ENCODE measurements at regions not wholly inside any gene's neighbourhood (a gene's known extent, or its start where the extent isn't known, plus 50 kb on each side); places are given as distances from the start of the nearest gene placed in this dataset.
A peak's percentile ranks its signal among the peaks of the same experiment; 100 is the strongest.

DNA sequence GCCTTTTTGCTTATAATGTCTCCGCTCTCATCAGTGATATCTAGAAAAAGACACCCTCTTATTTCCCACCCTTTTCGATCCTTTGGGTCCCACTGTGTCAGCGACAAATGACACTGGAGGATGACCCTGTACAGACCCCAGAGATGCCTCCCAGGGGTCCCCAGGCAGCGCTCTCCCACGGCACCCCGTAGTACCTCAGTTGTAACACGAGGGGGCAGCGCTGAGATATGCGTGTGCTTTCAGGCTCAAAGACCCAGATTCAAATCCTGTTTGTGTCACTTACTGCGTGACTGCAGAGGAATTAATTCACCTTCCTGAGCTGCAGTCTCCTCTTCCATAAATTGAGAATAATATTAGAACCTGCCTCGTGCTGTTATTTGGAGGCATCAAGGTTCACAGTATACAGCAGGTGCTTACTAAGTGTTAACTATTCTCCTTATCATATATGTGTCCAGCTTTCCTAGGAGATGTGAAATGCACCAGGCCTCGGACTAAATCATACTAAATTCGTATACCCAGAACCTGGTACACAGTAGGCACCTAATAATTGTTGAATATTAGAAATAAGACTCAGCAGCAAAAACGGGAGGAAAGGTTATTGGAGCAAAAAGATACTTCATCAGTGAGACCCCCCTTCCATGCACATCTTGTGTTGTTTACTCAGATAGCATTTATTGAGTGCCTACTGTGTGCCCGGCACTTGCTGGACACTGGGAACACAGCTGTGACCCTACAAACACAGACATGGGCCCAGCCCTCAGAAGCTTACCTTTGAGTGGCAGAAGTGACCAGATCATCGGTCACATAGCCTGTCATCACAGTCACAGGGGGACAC is 99.9 kb downstream of the PHETA1 start:
- Histone ChIP-seq H2AFZ (ENCODE audit: low read depth) (no peak overlapping the region), H3K27ac (no peak overlapping the region), H4K20me1 (ENCODE audit: insufficient read depth) (no peaks in the 10 kb centered on the region), H3K4me1 (ENCODE audit: low read depth, poor library complexity, severe bottlenecking) (no peaks in the 10 kb centered on the region), H3K4me2 (no peak overlapping the region), H3K27me3 (ENCODE audit: insufficient read depth, low read depth) (no peaks in the 10 kb centered on the region), H3K36me3 (ENCODE audit: insufficient read depth) (no peaks in the 10 kb centered on the region), H3K9ac (no peak overlapping the region), H3K79me2 (ENCODE audit: insufficient read depth, low read depth) (no peaks in the 10 kb centered on the region), H3K4me3 (IDR thresholded peaks at IDR 0.05; ENCODE audit: insufficient read depth, low read depth, low read length) (no peak overlapping the region)
- TF ChIP-seq, protein P1, sequence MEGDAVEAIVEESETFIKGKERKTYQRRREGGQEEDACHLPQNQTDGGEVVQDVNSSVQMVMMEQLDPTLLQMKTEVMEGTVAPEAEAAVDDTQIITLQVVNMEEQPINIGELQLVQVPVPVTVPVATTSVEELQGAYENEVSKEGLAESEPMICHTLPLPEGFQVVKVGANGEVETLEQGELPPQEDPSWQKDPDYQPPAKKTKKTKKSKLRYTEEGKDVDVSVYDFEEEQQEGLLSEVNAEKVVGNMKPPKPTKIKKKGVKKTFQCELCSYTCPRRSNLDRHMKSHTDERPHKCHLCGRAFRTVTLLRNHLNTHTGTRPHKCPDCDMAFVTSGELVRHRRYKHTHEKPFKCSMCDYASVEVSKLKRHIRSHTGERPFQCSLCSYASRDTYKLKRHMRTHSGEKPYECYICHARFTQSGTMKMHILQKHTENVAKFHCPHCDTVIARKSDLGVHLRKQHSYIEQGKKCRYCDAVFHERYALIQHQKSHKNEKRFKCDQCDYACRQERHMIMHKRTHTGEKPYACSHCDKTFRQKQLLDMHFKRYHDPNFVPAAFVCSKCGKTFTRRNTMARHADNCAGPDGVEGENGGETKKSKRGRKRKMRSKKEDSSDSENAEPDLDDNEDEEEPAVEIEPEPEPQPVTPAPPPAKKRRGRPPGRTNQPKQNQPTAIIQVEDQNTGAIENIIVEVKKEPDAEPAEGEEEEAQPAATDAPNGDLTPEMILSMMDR (conservative IDR thresholded peaks at IDR 0.05; ENCODE audit: low read depth, low read length): peak; percentile 65

DNA sequence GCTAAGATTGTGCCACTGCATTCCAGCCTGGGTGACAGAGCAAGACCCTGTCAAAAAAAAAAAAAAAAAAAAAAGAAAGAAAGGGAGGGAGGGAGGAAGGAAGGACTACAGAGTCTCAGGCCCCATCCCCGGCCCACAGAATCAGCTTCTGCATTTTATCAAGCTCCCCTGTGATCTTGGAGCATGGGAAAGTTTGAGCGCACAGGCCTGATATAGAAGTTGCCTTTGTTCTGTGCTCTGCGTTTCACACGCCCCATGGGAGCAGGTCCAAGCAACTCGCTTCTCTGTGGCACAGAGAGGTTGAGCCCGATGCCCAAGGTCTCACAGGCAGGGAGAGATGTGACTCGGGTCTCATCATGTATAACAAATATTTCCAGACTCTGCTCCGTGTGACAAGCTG is 101.8 kb downstream of the PHETA1 start:
- Histone ChIP-seq H3K27me3 (ENCODE audit: insufficient read depth, low read depth) (no peaks in the 10 kb centered on the region), H2AFZ (ENCODE audit: low read depth) (no peak overlapping the region), H3K36me3 (ENCODE audit: insufficient read depth) (no peaks in the 10 kb centered on the region), H4K20me1 (ENCODE audit: insufficient read depth) (no peaks in the 10 kb centered on the region), H3K27ac (no peak overlapping the region), H3K4me3 (IDR thresholded peaks at IDR 0.05; ENCODE audit: insufficient read depth, low read depth, low read length) (no peak overlapping the region), H3K4me1 (ENCODE audit: low read depth, poor library complexity, severe bottlenecking) (no peaks in the 10 kb centered on the region), H3K4me2 (no peak overlapping the region), H3K9ac (no peak overlapping the region), H3K79me2 (ENCODE audit: insufficient read depth, low read depth) (no peaks in the 10 kb centered on the region)
- TF ChIP-seq, protein P1 (conservative IDR thresholded peaks at IDR 0.05; ENCODE audit: low read depth, low read length): no peak

DNA sequence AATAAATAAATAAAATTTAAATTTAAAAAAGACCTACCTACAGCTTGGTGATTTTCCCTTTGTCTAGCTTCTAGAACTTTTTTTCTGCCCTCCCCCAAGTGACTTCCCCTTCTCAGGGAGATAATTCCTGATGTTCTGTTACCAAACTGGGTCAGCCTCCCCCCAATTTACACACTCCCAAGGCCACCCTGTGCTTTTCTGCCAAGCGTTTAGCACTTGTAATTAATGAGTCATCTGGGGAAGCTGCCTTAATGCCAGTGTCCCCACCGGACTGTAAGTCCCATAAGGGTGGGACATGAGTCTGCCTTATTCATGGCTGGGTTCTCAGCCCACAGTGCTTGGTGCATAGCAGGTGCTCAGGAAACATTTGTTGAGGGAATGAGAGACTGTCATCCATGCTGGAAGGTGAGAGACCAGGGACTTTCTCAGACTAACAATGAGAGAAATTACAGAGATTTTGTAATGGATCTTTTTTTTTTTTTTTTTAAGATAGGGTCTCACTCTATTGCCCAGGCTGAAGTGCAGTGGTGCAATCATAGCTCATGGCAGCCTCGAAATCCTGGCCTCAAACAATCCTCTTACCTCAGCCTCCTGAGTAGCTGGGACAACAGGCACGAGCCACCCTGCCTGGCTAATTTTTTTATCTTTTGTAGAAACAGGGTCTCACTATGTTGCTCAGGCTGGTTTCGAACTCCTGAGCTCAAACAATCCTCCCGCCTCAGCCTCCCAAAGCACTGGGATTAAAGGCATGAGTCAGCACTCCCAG is 106.8 kb downstream of the PHETA1 start:
- H4K20me1 ChIP-seq (ENCODE audit: insufficient read depth): no peaks in the 10 kb centered on the region
- H3K27me3 ChIP-seq (ENCODE audit: insufficient read depth, low read depth): no peaks in the 10 kb centered on the region
- H3K4me1 ChIP-seq (ENCODE audit: low read depth, poor library complexity, severe bottlenecking): no peaks in the 10 kb centered on the region
- no peak overlapping the region for H3K9ac ChIP-seq
- H2AFZ ChIP-seq (ENCODE audit: low read depth): no peak overlapping the region
- H3K79me2 ChIP-seq (ENCODE audit: insufficient read depth, low read depth): no peaks in the 10 kb centered on the region
- no peak overlapping the region for H3K4me3 ChIP-seq (IDR thresholded peaks at IDR 0.05; ENCODE audit: insufficient read depth, low read depth, low read length)
- no peak overlapping the region for H3K4me2 ChIP-seq
- TF ChIP-seq, protein P1 (conservative IDR thresholded peaks at IDR 0.05; ENCODE audit: low read depth, low read length): no peak
- H3K36me3 ChIP-seq (ENCODE audit: insufficient read depth): no peaks in the 10 kb centered on the region
- H3K27ac ChIP-seq: no peak overlapping the region

DNA sequence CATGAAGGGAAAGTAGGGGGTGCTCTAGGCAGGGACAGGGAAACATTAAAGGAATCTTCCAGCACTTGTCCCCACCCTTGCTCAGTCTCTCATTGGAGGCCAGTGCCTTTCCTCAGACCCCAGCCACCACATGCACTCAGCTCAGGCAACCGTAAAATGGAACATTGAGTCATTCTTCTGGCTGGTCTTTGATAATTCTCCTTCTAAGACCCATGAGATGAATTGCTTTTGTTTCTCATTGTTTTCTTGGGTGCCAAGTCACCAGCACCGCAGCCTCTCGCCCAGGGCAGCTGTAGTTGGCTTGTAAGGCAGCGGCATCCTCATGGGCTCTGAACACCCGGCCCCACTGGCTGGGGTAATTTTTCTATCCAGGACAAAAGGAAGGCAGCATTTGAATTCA is 108.2 kb downstream of the PHETA1 start:
- Histone ChIP-seq H3K4me3 (IDR thresholded peaks at IDR 0.05; ENCODE audit: insufficient read depth, low read depth, low read length) (no peak overlapping the region), H3K27me3 (ENCODE audit: insufficient read depth, low read depth) (no peaks in the 10 kb centered on the region), H3K9ac (no peak overlapping the region), H3K27ac (no peak overlapping the region), H3K36me3 (ENCODE audit: insufficient read depth) (no peaks in the 10 kb centered on the region), H2AFZ (ENCODE audit: low read depth) (no peak overlapping the region), H3K4me1 (ENCODE audit: low read depth, poor library complexity, severe bottlenecking) (no peaks in the 10 kb centered on the region), H4K20me1 (ENCODE audit: insufficient read depth) (no peaks in the 10 kb centered on the region), H3K4me2 (no peak overlapping the region), H3K79me2 (ENCODE audit: insufficient read depth, low read depth) (no peaks in the 10 kb centered on the region)
- TF ChIP-seq, protein P1 (conservative IDR thresholded peaks at IDR 0.05; ENCODE audit: low read depth, low read length): no peak
